RWPE2 (cell line): ENCODE measurements at regions not wholly inside any gene's neighbourhood (a gene's known extent, or its start where the extent isn't known, plus 50 kb on each side); places are given as distances from the start of the nearest gene placed in this dataset.

Source experiments
- ATAC-seq: fragments of 200-7000 bp; cut with Tn5 transposase; 3 replicates; pipeline ENCODE4 v1.9.1; 2021; ENCODE audit warnings: low read depth
- DNase-seq: peaks from one replicate; pipeline ENCODE4 v3.0.0-alpha.2; 2020; ENCODE audit warnings: low spot score
- H3K27ac ChIP-seq: fragments of 450-650 bp; 2 replicates; pipeline ENCODE4 v1.5.1; 2017; ENCODE audit warnings: mild to moderate bottlenecking; ENCODE audit not compliant: poor library complexity, severe bottlenecking
- H3K27me3 ChIP-seq: fragments of 250-450 bp; sonication (Bioruptor Pico); 2 replicates; pipeline ENCODE4 v1.5.1; 2021; ENCODE audit warnings: mild to moderate bottlenecking, moderate library complexity; ENCODE audit not compliant: insufficient read depth, poor library complexity, severe bottlenecking
- H3K36me3 ChIP-seq: fragments of 250-450 bp; sonication (Bioruptor Pico); 2 replicates; pipeline ENCODE4 v1.5.1; 2020; ENCODE audit warnings: low read depth, mild to moderate bottlenecking, moderate library complexity
- H3K4me1 ChIP-seq: fragments of 250-450 bp; sonication (Bioruptor Pico); 2 replicates; pipeline ENCODE4 v1.5.1; 2021; ENCODE audit warnings: mild to moderate bottlenecking, moderate library complexity; ENCODE audit not compliant: insufficient read depth, poor library complexity, severe bottlenecking
- H3K4me3 ChIP-seq: fragments of 250-450 bp; sonication (Bioruptor Pico); 2 replicates; pipeline ENCODE4 v1.5.1; 2021; ENCODE audit warnings: mild to moderate bottlenecking, moderate library complexity; ENCODE audit not compliant: severe bottlenecking
- H3K9me3 ChIP-seq: fragments of 250-450 bp; sonication (Bioruptor Pico); 2 replicates; pipeline ENCODE4 v1.5.1; 2021; ENCODE audit warnings: mild to moderate bottlenecking, moderate library complexity; ENCODE audit not compliant: severe bottlenecking
- CTCF ChIP-seq: fragments of 450-650 bp; IDR thresholded peaks from one replicate; pipeline ENCODE4 v1.5.1; 2017; ENCODE audit warnings: mild to moderate bottlenecking, moderate library complexity; ENCODE audit not compliant: poor library complexity, severe bottlenecking

- ATAC-seq (no peak), DNase-seq (no peak)
- Histone ChIP-seq H3K4me1 (no peaks in the 10 kb centered on the region), H3K4me3 (no peak overlapping the region), H3K36me3 (no peaks in the 10 kb centered on the region), H3K27ac (no peak overlapping the region), H3K27me3 (peaks cover 4% of the 10 kb centered on the region), H3K9me3 (no peaks in the 10 kb centered on the region)
- TF ChIP-seq CTCF: no peak
Measured at GRCh38 chr16:63577891-63578290, 1541.7 kb upstream of the CDH8 start.

- no peaks in the 10 kb centered on the region for H3K36me3 ChIP-seq
- H3K4me1 ChIP-seq: no peaks in the 10 kb centered on the region
- no peak overlapping the region for H3K4me3 ChIP-seq
- ATAC-seq (no peak), DNase-seq (no peak)
- no peak for TF ChIP-seq CTCF
- H3K9me3 ChIP-seq: no peaks in the 10 kb centered on the region
- no peak overlapping the region for H3K27ac ChIP-seq
- H3K27me3 ChIP-seq: peaks cover 4% of the 10 kb centered on the region
Measured at GRCh38 chr16:63575041-63575440, 1538.8 kb upstream of the CDH8 start.

- Histone ChIP-seq H3K9me3 (no peaks in the 10 kb centered on the region), H3K36me3 (no peaks in the 10 kb centered on the region), H3K27ac (no peak overlapping the region), H3K4me3 (no peak overlapping the region), H3K4me1 (no peaks in the 10 kb centered on the region), H3K27me3 (no peaks in the 10 kb centered on the region)
- no peak for TF ChIP-seq CTCF
- DNase-seq (no peak), ATAC-seq (no peak)
Measured at GRCh38 chr16:63568164-63568563, 1531.9 kb upstream of the CDH8 start.

- Histone ChIP-seq H3K27me3 (no peaks in the 10 kb centered on the region), H3K27ac (no peak overlapping the region), H3K4me3 (no peak overlapping the region), H3K4me1 (no peaks in the 10 kb centered on the region), H3K9me3 (no peaks in the 10 kb centered on the region), H3K36me3 (no peaks in the 10 kb centered on the region)
- DNase-seq (no peak), ATAC-seq (no peak)
- no peak for TF ChIP-seq CTCF
Measured at GRCh38 chr16:63563819-63564505, 1527.7 kb upstream of the CDH8 start.

GRCh38 chr16:63553980-63554379 lies 1517.7 kb upstream of the CDH8 start:
- no peaks in the 10 kb centered on the region for H3K27me3 ChIP-seq
- H3K4me1 ChIP-seq: no peaks in the 10 kb centered on the region
- no peaks in the 10 kb centered on the region for H3K36me3 ChIP-seq
- TF ChIP-seq CTCF: no peak
- H3K27ac ChIP-seq: no peak overlapping the region
- no peak overlapping the region for H3K4me3 ChIP-seq
- ATAC-seq (no peak), DNase-seq (no peak)
- no peaks in the 10 kb centered on the region for H3K9me3 ChIP-seq
